ENCODE measurements at regions not wholly inside any gene's neighbourhood (a gene's known extent, or its start where the extent isn't known, plus 50 kb on each side); places are given as distances from the start of the nearest gene placed in this dataset.

- TF ChIP-seq EP300 (IDR thresholded peaks at IDR 0.05) (no peak), CTCF (IDR thresholded peaks at IDR 0.05) (no peak)
These were observed 405.9 kb upstream of the MIS18BP1 start for GRCh38 chr14:45658917-45659299.
